ENCODE measurements at regions not wholly inside any gene's neighbourhood (a gene's known extent, or its start where the extent isn't known, plus 50 kb on each side); places are given as distances from the start of the nearest gene placed in this dataset.

DNA sequence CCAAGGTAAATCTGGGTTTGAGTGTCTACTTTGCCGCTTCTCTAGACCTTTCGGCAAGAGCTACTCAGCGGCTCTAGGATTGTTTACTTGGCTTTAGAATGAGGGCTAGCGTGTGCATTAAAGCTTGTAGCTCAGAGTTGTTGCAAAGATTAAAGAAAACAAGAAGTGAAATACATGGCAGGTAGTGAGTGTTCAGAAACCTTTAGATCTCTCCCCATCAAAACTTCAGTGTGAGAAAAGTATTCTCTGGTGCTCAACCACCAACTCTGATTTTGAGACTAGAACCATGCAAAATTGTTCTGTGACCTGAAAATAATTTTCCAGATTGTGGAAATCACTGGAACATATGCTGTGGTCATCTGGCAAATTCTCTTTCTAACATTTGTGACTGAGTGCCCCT is 512.0 kb downstream of the CMPK2 start:
- no peak for DNase-seq (ENCODE audit: low spot score)

DNA sequence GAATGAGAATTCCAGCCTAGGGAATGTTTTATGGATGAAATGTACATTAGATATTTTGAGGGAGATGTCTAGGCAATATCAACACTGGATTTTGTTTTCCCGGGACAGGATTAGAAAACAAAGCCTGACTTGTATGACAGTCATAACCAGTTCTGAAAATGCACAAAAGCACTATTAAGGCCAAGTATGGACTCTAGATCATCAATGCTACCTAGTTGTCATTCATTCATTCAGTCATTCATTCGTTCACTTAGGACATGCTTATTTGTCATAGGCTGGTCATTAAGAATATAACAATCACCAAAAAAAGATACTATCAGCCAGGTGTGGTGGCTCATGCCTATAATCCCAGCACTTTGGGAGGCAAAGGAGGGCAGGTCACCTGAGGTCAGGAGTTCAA is 511.2 kb downstream of the CMPK2 start:
- DNase-seq (ENCODE audit: low spot score) = no peak

DNA sequence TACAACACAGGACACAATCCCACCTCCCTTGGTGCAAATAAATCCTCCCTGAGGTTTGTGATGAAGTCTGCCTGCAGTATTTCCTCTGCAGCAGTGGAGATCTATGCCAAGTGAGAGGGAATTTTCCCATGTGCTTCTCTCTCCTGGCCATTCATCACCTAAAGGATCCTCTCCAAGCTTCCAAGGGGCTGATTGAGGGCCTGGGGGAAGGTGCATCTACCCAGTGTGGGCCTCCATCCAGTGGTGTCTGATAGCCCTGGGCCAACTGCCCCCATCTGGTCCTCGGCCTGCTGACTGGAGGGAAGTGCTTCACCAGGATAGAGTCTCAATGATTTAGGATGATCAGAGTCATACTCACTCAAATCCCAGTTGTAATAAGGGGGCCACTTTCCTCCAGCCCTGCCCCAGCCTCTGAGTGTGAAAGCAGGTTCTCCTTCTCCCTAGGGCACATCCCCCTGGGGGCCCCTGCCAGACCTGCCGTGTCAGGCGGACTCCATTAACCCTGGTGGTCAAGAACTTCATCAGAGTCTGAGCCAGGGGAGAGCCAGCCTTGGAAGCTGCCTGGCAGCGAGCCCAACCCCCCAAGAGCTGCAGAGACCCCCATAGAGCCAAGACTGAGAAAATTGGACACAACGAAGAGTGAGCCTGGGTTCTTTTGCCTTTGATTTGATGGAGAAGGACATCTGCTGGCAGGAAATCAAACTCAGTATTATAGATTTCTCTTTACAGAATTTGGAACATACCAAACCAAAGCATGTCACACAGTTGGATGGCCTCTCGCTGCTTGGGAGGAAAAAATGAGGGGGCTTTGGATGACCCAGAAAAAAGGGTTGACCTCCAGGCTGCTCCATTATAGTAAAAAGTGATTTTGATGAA is 509.6 kb downstream of the CMPK2 start:
- DNase-seq (ENCODE audit: low spot score) = no peak

DNA sequence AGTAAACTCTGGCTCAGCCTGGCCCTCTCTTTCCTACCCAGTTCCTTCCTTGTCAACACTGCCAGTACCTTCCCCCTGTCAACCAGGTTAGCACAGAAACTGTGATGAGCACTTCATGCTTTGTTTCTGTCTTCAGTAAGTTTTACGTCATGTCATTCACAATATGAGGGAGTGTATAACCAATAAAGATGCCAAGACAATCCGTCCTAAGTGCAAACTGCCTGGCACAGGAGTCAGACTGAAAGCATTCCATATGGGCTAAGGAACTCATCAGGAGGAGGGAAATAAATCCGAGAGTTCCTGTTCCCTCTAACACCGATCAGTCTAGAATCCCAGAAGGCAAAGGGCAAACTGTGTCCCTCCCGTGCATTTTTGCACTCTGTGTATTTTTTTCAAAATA is 507.2 kb downstream of the CMPK2 start:
- DNase-seq (ENCODE audit: low spot score) = no peak

DNA sequence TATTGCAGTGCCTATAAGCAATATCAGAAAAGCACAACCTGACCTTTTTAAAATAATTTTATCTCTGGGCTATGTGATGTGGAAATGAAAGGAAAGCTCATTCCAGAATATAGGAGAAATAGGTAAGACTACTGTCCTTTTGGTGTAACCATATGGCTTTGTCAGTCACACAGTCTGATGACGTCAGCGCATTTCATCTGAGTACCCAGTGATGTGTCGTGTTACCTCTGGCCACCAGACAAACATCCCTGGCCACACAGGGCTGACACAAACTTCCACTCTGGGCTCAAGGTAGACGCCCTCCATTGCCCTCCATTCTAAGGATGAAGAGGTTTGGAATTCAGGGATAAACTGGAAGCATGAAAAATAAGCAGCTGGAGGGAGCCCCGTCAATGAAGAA is 506.7 kb downstream of the CMPK2 start:
- DNase-seq (ENCODE audit: low spot score) = no peak

DNA sequence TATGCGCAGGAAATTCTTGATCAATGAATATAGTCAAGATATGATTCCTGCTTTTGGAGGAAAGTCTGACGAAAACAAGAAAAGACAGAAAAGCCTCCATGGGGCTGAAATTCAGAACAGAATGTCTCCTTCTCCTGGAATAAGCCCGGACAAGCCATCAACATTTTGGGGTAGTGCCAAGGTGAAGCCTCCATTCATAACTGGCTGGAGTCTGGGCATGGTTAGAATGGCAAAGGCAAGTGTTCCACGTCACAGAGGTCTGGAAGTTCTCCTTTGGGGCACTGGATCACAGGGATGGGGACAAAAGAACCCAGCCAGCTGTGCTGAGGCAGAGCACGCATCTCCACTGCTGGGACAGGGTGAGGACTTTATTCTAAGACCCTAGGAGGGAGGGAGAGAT is 505.7 kb downstream of the CMPK2 start:
- no peak for DNase-seq (ENCODE audit: low spot score)

DNA sequence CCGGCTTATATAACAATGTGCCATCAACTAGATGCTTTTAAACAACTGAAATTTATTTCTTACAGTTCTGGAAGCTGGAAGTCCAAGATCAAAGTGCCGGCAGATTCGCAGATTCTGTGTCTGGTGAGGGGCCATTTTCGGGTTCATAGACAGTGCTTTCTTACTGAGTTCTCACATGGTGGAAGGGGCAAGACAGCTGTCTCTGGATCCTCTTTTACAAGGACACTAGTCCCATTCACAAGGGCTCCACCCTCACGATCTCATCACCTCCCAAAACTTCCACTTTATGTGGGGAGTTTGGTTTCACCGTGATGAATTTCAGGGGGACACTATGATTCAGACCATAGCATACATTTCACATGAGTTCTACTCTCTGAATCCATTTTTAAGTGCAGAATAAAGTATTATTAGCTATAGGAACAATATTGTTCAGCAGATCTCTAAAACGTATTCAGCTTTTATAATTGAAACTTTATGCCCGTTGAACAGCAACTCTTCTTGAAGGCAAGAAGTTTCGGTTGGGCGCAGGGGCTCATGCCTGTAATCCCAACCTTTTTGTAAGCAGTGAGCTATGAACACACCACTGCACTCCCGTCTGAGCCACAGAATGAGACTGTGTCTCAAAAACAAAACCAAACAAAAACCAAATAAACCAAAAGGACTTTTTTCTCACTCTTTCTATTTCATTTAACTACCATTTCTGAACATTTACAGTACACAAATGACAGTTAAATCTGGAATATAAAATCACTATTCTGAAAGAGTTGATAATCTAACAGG is 502.8 kb downstream of the CMPK2 start:
- no peak for DNase-seq (ENCODE audit: low spot score)

DNA sequence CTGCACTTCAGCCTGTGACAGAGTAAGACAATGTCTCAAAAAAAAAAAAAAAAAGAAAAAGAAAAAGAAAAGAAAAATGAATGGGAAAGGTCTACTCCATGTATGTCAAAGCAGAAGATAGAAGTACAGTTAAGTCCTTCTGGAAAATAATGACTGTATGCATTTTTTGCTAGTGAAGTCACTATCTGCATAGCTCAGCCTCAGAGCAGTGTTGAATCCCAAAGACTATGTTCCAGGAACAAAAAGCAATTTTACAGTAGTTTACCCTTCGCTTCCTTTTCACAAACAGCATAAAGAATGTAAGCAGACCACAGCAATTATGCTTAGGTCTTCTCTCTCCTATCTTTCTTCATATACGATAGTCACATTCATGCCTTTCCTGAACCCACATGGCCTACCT is 497.4 kb downstream of the CMPK2 start:
- no peak for DNase-seq (ENCODE audit: low spot score)

DNA sequence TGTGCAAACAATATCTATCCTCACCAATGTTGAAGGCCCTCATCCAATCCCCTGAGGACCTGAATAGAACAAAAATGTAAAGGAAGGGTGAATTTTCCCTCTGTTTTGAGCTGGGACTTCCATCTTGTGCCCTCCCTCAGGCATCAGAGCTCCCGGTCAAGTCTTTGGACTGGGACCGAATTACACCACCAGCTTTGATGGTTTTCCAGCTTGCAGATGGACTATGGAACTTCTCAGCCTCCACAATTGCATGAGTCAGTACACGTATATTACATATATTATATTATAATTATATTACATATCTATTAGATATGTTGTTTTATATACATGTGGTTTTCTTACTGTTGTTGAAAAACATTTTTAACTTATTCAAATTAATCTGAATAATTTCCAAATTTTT is 496.4 kb downstream of the CMPK2 start:
- no peak for DNase-seq (ENCODE audit: low spot score)

DNA sequence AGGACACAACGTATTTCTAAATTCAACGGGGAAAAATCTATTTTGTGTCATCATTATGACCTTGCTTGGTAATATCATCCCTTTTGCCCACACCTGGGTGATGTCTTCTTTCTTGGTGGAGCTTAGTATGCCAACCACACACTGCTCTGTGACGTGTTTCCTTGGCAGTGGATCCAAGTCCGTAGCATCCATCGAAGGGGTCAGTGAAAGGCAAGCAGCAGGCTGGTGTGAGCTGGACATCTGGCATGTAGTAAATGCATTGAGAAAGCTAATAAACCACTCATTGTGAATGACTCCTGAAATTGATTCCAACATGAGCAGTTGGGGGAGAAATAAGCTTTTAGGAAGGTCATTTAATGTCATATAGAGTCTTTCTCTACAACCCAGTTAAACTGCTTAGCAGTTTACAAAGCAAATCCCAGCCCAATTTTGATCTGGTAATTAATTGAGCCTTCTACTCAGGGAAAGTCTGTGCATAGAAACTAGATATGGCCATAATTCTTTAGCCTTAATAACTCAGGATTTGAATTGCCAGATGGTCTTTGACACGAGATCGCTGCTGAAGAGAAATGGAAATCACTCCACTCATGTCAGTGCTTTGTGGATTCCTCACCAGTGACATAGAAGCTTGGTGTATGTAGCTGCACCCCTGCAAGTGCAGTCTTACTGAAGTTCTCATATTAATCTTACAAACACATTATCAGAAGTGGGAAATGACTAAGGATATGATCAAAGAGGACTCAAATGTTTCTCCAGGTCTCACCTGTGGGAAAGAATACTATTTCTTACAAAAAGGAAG is 494.8 kb downstream of the CMPK2 start:
- no peak for DNase-seq (ENCODE audit: low spot score)

DNA sequence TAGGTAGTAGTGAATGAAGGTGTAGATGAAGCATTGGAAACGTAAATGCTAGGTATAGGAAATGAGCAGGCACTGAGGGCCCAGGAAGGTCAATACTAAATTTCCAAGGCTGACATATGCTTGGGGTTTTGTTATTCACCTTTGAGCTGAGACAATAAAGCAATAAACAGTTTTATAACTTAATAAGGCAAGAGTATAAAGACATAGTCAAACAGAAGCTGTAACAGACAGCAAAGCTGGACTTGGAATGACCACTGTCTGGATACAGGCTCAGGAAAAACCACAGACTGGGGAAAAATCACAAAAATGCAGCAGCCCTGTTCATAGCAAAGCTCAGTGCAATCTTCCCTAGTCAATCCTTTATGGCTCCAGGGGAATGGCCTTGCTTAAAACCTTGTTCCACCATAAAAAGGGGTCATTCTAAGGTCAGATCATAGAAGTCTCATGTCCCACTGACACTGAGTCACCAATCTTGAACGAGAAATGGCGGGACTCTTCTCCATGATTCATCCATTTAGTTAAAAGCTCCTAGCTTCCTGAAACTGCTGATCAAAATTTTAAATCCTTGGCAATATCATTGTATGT is 493.3 kb downstream of the CMPK2 start:
- DNase-seq (ENCODE audit: low spot score) = no peak

DNA sequence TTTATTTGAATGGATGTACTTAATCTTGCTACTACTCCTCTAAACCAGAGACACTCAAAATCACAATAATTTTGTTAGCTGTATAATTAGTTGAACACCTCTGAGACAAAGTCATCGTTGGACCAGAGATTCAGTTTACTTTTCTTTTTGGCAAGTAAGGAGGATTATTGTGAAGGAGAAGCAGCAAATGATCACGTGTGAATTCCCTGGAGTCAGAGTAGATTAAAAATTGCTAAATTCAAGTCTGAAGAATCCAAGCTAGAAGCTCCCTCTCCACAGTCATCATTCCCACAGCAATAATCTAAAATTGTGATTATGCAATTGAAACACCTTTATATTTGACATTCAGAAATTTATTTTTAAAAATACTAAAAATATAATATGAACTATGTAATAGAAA is 484.4 kb downstream of the CMPK2 start:
- no peak for DNase-seq (ENCODE audit: low spot score)

DNA sequence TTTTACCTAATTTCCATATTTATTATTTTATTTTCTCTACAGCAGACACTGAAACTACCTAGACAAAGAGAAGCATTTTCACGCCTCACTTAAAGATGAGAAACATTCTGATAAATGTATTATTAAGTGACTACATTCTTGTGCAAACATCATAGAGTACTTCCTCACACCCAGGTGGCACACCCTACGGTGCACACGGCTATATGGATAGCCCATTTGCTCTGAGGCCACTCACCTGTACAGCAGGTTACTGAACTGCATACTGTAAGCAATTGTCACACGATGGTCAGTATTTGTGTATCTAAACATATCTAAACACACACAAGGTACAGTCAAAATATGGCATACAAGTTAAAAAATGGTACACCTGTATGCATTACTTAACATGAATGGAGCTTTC is 481.4 kb downstream of the CMPK2 start:
- no peak for DNase-seq (ENCODE audit: low spot score)

DNA sequence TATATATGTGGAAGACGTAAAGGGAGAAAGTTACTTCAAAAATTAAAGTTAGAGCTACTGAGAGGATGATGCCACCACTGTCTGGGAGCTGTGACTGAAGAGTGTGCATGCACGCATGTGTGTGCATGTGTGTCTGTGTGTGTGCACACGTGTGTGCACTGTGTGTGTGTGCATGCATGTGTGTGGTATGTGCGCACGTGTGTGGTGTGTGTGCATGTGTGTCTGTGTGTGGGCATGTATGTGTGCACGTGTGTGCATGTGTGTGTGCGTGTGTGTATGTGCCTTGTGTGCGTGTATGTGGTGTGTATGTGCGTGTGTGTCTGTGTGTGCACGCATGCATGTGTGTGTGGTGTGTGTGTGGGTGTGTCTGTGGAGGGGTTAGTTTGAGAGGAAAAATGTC is 473.4 kb downstream of the CMPK2 start:
- DNase-seq (ENCODE audit: low spot score) = no peak

DNA sequence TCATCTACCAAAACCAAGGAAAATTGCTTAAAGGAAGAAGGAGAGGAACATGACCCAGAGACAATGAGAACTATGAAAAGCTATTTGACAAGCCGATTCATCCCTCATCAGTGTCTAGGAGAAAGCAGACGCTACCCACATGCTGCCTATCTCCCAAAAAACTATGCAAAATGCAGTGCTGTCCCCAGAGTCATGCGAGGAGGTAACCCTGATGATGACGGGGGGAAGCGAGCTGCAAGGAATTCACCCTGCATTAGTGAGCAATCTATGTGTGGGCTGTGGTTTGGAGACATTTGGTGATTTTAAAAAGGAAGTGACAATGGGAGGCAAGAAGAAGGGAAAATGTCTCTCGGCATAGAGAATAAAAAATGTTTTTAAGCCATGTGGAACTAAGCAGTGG is 472.7 kb downstream of the CMPK2 start:
- DNase-seq (ENCODE audit: low spot score) = no peak

DNA sequence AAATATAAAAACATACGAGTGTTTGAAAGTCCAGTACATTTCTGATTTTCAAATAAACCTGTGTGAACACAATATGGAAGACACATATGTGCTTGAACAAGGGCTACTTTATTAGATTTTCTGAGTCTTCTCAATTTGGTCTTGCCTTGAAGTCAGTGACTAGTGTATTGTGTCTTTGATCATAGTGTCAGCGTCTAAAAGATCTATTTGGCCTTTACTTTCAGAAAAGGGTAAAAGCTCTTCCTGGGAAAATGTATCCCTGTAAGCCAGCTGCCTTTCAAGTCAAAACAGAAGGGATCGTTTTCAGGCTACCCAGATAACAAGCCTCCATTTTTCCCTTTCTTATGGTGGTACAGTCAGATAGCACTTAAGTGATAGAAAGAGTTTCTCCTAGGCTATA is 471.9 kb downstream of the CMPK2 start:
- no peak for DNase-seq (ENCODE audit: low spot score)

DNA sequence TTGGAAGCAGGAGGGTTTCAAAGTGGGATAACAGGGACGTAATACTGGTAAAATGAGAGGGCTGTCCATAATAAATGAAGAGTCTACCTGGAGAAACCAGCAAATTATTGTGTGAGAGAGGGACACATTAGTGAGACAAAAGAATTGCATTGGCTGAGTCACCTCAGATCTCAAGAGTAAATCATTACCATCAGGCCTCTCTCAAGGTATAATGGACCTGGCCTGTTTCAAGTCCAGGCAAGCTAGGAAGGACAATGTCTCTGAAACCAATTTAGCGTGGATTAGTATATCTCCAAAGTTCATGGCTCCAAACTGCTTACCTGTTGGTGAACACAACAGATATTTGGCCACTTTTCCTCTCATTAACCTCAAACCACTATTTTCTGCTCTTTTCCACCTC is 471.4 kb downstream of the CMPK2 start:
- no peak for DNase-seq (ENCODE audit: low spot score)

DNA sequence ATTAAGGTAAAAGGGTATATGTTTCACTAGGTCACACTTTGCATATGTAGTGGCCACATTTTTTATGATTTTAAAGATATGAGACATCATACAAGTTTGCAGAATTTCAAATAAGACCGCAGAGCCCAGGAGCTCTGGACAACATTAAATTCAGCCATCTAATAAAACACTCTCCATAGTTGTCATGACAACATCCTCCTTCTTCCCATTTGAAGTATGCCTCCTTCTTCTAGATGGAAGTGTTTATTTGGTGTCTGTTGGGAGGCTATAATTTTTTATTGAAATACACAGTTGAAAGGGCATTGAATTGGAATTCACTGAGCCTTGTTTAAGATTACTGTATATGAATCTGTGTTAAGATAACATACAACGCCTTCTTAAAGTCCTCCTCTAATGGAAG is 467.3 kb downstream of the CMPK2 start:
- no peak for DNase-seq (ENCODE audit: low spot score)

DNA sequence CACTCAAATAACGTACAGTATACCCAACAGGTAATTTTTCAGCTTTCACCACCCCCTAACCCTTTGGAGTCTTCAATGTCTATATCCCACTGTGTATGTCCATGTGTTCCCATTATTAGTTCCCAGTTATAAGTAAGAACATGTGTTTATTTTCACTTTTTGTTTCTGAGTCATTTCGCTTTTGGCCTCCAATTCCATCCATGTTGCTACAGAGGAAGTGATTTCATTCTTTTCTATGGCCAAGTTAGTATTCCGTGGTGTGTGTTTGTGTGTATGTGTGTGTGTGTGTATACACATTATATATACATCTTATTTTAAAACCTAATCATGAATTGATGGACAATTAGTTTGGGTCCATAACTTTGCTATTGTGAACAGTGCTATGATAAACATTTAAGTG is 464.4 kb downstream of the CMPK2 start:
- DNase-seq (ENCODE audit: low spot score) = no peak

DNA sequence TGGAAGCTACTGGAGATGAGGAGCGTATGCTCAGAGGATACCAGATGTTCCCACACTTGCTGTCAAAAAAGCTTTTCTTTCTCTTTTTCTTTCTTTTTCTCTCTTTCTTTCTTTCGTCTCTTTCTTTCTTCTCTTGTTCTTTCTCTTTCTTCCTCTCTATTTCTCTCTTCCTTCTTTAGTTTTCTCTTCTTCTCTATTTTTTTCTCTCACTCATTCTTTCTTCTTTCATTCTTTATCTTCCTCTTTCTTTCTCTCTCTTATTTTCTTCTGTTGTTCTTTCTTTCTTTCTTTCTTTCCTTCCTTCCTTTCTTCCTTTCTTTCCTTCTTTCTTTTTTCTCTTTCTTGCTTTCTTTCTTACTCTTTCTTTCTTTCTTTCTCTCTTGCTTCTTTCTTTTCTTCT is 457.6 kb downstream of the CMPK2 start:
- no peak for DNase-seq (ENCODE audit: low spot score)

DNA sequence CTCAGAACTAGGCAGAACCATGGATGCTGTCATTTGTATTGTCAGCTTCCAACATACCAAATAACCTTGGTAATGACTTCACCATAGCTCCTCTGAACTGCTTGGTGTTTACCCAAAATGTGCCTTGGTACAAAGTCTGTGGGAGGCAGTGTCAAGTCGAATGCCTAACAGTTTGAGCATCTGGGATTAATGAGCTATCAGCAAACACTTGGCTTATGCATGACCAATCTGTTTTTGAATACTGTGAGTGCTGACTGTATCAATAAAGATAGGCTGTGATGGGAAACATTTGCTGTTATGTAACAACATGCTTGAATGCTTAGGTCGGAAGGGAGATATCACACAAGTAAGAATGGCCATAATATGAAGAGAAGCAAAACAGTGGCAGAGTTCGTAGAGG is 455.4 kb downstream of the CMPK2 start:
- no peak for DNase-seq (ENCODE audit: low spot score)

DNA sequence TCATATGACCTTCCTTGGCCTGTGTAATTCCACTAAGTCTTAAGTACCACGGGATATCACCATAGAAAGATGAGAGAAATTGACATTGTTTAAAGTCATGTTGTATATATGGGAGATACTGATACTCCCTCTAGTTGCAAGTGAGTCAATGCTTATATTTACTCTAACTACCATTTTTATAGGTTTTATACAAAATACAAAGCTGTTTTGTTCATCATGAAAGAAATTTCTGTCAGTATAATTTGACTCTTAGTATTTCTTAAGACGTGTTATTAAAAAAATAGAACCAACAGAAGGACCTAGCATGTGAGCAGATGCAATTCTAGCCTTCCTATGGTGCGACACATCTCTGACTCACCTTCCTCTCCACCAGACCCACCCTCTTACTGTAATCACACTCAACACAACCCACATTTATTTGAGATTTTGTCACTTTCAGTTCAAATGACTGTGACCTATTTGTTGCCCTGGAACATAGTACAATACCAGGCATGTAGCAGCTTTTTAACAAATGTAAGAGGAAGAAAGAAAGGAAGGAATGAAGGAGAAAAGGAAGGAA is 453.1 kb downstream of the CMPK2 start:
- DNase-seq (ENCODE audit: low spot score) = no peak

Data from hematopoietic multipotent progenitor cell treated with erythropoietin and hydrocortisone succinate and interleukin-3 and kit ligand, for 17 days (in vitro differentiated cells).